ENCODE measurements at regions not wholly inside any gene's neighbourhood (a gene's known extent, or its start where the extent isn't known, plus 50 kb on each side); places are given as distances from the start of the nearest gene placed in this dataset.
A peak's percentile ranks its signal among the peaks of the same experiment; 100 is the strongest.
"Not testable (repeated sequence)": the region's sequence is repeated elsewhere in the genome, so short reads cannot be mapped to it uniquely, and the experiment has no call there.

DNA sequence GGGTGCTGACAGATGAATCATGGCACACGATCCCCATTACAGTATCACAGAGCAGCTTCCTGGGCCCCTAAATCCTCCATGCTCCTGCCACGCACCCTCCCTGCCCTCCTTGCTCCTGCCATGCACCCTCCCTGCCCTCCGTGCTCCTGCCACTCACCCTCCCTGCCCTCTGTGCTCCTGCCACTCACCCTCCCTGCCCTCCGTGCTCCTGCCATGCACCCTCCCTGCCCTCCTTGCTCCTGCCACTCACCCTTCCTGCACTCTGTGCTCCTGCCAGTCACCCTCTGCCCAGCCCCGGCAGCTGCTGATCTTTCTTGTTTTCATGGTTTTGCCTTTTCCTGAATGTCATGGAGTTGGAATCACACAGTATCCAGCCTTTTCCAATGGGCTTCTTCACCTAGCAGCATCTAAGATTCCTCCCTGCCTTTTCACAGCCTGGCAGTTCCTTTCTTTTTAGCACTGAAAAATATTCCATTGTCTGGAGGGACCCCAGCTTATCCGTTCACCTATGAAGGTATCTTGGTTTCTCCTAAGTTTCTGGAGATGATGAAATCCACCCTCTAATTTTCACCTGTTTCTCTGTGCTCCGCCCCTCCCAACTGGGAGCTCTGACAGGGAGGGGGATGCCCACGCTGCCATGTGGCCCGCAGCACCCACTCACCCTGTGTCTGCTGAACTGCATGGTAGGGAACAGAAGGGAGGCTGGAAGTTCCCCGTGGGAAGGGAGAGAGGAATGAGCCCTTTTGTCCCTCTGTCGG lies 142.3 kb downstream of the NPIPB11 start:
- not testable (repeated sequence) for H3K9me3 Mint-ChIP-seq; H3K27me3 Mint-ChIP-seq; H3K36me3 Mint-ChIP-seq; DNase-seq (ENCODE audit: low spot score in 2 of 2); ATAC-seq (ENCODE audit: low read depth); H3K4me1 Mint-ChIP-seq; H3K4me3 Mint-ChIP-seq
- H3K27ac Mint-ChIP-seq: peak overlapping the region; percentile 43

DNA sequence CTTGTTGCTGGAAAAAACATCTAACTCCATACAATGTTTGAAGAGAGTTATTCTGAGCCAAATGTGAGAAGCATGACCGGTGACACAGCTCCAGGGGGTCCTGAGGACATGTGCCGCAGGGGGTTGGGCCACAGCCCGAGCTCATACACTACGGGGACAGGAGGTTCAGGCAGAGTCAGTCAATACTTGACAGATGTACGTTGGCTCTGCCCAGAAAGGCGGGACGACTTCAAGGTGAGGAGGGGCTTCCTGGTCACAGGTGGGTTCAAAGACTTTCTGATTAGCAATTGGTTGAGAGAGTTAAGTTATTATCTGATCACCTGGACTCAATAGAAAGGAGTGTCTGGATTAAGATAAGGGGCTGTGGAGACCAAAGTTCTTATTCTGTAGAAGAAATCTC lies 143.8 kb downstream of the NPIPB11 start:
- not testable (repeated sequence) for DNase-seq (ENCODE audit: low spot score in 2 of 2); H3K36me3 Mint-ChIP-seq; H3K27me3 Mint-ChIP-seq; H3K4me1 Mint-ChIP-seq; ATAC-seq (ENCODE audit: low read depth); H3K9me3 Mint-ChIP-seq; H3K4me3 Mint-ChIP-seq
- peak overlapping the region; percentile 6 for H3K27ac Mint-ChIP-seq

DNA sequence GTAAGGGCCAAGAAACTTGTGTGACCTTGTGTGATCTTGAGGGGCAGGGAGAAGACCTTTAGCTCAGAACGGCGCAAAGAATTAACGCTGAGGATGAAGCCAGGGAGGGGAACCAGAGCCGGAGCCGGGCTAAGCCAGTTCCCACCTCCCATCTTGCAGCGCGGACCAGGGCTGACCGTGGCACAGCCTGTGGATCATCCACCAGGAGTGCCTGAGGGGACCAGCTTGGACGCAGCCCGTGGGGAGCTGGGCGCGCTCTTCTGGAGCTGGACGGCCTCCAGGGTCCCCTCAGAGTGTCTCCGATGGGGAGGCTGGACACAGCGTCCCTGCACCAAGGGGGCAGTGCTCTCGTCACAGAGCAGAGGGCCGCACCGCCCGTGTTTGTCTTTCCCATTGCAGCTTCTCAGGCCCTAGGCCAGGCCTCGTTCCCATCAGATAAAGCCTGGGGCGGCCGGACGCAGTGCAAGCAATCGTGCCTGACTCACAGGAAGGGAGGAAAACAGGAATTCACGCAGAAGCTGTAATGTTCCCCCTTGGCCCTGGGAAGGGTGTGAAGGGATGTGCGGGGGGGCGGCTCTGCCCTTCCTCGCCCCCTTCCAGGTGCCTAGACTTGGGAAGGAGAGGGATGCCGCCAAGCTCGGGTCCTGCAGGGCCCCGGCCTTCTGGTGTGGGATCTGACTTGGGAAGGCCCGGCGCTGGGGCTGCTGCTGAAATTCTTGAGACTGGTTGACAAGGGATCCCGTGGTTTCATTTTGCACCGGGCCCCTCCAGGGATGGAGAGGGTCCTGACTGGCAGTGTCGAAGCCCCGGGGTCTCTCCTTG lies 144.9 kb downstream of the NPIPB11 start:
- ATAC-seq (ENCODE audit: low read depth); DNase-seq (ENCODE audit: low spot score in 2 of 2); H3K4me3 Mint-ChIP-seq; H3K36me3 Mint-ChIP-seq; H3K4me1 Mint-ChIP-seq; H3K27ac Mint-ChIP-seq; H3K9me3 Mint-ChIP-seq; H3K27me3 Mint-ChIP-seq: not testable (repeated sequence)

DNA sequence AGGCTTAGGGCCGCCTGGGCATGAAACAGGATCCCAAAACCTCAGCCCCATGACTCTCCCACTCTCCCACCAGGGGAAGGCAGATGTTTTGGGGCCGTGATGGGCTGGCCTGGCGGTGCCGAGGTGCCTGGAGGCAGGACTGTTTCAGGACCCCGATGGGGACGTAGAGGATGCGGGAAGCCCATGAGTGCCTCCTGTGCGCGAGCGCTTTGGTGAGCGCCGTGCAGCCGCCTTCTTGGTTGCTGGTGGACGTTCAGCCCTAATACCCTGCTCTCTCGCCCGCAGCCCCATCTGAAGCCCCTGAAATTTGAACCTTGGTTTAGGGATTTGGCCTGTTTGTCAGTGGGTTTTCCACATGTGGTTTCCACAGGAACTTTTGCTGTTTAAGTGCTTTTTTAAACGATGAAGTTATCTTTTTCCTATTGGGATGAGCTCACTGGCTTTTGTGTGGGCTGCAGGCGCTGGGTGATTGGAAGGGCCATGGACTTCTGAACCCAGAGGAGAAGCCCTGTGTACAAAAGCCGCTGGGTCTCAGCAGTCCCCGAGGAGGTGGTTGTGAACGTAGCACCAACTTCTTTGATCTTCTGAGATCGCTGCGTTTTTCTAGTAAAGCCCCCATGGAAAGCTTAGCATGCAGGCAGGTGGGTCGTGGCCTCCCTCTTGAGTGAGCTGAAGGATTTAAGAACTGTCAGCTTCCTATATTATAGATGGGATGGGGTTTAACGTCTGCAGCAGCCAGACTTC lies 145.7 kb downstream of the NPIPB11 start:
- not testable (repeated sequence) for H3K27me3 Mint-ChIP-seq

DNA sequence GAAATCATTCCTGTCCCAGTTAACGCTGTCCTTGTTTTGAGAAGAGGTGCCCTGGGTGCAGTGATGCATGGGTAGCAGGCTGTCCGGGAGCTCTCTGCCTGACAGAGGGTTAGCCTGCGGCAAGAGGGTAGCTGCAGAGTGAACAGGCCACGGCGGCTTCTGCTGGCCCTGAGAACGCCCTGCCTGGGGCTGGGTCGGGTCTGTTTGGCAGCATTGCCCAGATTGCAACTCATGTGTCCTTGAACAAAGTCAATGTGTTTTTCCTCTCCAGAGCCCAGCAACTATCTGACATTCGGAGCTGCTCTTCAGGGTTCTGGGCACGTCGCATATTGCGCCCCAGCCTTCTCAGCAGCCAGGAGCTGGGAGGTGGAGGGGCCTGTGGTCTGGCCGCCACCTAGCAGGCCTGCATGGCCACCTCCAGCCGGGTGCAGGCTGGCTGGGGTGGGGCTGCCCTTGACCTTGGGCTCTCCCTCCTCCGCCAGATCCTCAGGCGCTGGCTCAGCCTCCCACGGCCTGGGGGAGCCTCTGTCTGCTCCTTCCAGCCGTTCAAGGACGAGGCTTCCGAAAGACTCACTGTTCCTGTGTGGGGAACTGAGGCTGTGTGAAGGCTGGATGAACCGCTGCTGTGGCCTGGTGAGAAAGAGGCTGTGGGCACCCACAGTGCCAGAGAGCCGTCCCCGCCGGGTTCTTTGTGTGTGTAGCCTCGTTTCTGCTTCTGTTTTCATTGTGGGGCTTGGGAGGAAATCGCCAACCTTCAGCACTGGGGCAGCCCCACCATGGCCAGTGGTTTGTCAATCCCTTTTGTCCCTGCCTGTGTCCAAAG lies 146.7 kb downstream of the NPIPB11 start:
- not testable (repeated sequence) for H3K4me3 Mint-ChIP-seq, H3K27me3 Mint-ChIP-seq, H3K9me3 Mint-ChIP-seq

More for the DNA sequence above, 145.7 kb downstream of the NPIPB11 start:
- DNase-seq (ENCODE audit: low spot score in 2 of 2); H3K27ac Mint-ChIP-seq; H3K36me3 Mint-ChIP-seq; H3K9me3 Mint-ChIP-seq; H3K4me1 Mint-ChIP-seq; ATAC-seq (ENCODE audit: low read depth); H3K4me3 Mint-ChIP-seq: not testable (repeated sequence)

DNA sequence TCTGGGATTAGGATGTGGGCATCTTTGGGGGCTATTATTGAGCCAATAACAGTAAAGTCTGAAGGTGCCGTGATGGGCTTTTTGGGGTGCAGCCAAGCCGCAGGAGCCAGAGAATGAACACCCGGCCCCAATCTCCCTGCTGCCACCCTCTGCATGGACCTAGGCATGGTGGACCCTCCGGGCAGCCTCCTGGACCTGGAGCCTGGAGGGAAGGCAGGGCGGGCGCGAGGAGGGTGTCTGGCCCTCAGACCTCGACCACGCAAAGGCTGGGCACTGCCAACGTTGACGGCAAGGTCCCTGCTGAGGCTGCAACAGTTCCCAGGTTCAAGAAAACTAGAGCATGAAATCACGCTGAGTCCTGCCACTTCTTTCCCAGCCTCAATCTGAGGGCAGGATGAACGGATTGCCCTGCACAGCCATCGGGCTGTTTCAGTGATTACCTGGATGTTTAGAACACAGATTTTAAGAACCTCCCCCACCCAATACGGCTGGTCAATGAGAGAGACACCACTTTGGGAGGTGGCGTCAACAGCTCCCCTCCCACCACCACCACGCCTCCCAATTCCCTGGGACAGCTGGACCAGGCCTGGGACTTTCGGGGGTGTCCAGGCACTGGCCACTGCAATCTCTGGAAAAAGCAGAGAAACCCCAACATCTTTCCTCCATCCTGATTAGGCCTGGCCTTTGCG lies 147.4 kb downstream of the NPIPB11 start:
- ATAC-seq (ENCODE audit: low read depth); H3K27me3 Mint-ChIP-seq; H3K4me1 Mint-ChIP-seq; H3K4me3 Mint-ChIP-seq; H3K9me3 Mint-ChIP-seq; DNase-seq (ENCODE audit: low spot score in 2 of 2): not testable (repeated sequence)
- peaks cover 12% of the 10 kb centered on the region for H3K36me3 Mint-ChIP-seq
- peak overlapping the region; percentile 17 for H3K27ac Mint-ChIP-seq

More for the DNA sequence above, 146.7 kb downstream of the NPIPB11 start:
- H3K27ac Mint-ChIP-seq; H3K36me3 Mint-ChIP-seq; ATAC-seq (ENCODE audit: low read depth); DNase-seq (ENCODE audit: low spot score in 2 of 2); H3K4me1 Mint-ChIP-seq: not testable (repeated sequence)

DNA sequence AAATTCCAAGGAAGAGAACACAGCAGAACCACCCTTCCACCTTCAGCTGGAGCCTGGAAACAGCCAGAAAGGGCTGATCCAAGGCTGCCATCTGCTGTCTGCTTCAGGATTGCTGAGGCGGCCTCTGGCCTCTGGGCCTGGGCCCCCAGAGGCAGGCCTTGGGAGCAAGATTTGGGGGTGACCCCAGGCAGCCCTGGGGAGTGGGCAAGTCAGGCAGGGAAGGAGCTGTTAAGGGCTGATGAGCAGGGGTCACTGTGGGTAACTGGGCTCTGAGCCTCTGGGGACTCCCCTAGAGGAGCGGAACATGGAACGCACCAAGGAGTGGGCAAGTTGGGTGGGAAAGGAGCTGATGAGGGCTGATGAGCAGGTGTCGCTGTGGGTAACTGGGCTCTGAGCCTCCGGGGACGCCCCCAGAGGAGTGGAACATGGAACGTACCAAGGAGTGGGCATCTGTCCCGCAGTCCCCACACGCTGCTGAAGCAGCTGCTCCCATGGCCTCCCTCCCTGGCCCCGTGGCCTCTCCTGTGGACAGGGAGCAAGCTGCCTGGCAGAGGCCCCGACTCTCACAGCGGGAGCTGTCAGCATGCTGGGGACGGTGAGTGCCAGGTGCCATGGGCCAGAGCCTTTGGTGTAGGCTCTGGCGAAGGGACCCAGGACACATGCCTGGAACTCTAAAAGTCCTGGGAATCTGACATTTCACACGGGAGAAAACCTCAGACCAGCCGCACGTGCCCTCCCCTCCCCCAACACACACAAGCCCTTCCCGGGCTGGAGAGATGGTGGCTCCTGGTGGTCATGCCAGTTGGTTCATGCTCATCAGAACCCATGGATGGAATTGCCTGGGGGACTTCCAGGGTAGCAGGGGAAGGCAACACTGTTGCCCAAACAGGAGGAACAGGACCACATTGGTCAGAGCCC lies 148.8 kb downstream of the NPIPB11 start:
- H3K36me3 Mint-ChIP-seq: peaks cover 12% of the 10 kb centered on the region
- H3K4me1 Mint-ChIP-seq: not testable (repeated sequence)

DNA sequence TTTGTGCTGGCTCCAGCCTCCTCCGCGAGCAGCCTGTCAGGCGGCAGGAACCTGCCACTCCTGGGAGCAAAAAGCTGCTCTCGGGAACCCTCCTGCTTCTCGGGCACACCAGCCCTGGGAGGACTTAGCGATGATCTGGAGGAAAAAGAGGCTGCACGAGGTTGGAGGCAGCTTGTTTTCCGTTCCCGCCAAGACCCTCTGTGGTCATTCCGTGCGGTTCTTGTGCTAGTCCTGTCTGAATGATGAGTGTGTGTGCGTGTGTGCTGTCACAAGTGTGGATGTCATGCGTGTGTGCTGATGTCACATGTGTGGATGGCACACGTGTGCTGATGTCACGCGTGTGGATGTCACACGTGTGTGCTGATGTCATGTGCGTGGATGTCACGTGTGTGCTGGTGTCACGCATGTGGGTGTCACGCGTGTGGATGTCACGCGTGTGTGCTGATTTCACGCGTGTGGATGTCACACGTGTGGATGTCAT lies 150.0 kb downstream of the NPIPB11 start:
- Mint-ChIP-seq H3K27ac (no peak overlapping the region), H3K4me3 (no peak overlapping the region), H3K9me3 (no peaks in the 10 kb centered on the region), H3K4me1 (peaks cover 3% of the 10 kb centered on the region), H3K36me3 (peaks cover 15% of the 10 kb centered on the region), H3K27me3 (no peaks in the 10 kb centered on the region)
- ATAC-seq (ENCODE audit: low read depth) (no peak), DNase-seq (ENCODE audit: low spot score in 2 of 2) (no peak)

More for the DNA sequence above, 148.8 kb downstream of the NPIPB11 start:
- DNase-seq (ENCODE audit: low spot score in 2 of 2); H3K4me3 Mint-ChIP-seq; H3K9me3 Mint-ChIP-seq; H3K27me3 Mint-ChIP-seq; ATAC-seq (ENCODE audit: low read depth); H3K27ac Mint-ChIP-seq: not testable (repeated sequence)

DNA sequence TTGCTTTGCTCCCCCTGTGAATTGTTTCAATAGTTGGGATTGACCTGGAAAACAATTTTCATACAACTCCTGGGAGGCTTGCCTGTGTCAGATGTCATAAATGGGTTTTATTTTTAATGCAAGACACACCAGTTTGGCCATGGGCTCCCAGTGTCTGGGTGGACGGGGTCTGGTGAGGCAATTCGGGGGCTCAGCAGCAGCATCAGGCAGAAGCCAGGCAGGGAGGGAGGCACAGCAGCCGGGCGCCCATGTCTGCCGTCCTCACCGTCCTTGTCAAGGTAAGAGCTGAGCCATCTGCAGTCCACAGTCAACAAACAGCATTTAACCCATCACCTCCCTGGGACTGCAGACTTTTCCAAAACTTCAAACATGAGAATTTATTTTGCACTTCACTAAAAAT lies 150.6 kb downstream of the NPIPB11 start:
- H3K4me3 Mint-ChIP-seq; H3K27me3 Mint-ChIP-seq; ATAC-seq (ENCODE audit: low read depth); H3K4me1 Mint-ChIP-seq; H3K9me3 Mint-ChIP-seq; DNase-seq (ENCODE audit: low spot score in 2 of 2); H3K27ac Mint-ChIP-seq: not testable (repeated sequence)
- peaks cover 16% of the 10 kb centered on the region for H3K36me3 Mint-ChIP-seq

DNA sequence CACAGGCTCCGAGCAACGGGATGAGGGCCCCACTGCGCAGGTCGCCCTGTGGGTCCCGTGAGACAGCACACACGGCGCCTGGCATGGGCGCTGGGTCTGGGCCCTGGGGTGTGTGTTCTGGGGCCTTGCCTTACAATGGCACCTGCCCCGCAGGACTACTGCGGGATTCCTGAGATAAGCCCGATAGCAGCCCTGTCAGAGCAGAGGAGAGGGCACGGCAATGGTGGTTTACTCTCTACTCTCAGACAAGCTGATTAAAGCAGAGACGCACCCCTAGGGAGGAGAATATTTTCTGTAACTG lies 151.1 kb downstream of the NPIPB11 start:
- H3K9me3 Mint-ChIP-seq; H3K27me3 Mint-ChIP-seq; H3K4me3 Mint-ChIP-seq; H3K4me1 Mint-ChIP-seq; H3K27ac Mint-ChIP-seq; DNase-seq (ENCODE audit: low spot score in 2 of 2); ATAC-seq (ENCODE audit: low read depth): not testable (repeated sequence)
- peaks cover 19% of the 10 kb centered on the region for H3K36me3 Mint-ChIP-seq

DNA sequence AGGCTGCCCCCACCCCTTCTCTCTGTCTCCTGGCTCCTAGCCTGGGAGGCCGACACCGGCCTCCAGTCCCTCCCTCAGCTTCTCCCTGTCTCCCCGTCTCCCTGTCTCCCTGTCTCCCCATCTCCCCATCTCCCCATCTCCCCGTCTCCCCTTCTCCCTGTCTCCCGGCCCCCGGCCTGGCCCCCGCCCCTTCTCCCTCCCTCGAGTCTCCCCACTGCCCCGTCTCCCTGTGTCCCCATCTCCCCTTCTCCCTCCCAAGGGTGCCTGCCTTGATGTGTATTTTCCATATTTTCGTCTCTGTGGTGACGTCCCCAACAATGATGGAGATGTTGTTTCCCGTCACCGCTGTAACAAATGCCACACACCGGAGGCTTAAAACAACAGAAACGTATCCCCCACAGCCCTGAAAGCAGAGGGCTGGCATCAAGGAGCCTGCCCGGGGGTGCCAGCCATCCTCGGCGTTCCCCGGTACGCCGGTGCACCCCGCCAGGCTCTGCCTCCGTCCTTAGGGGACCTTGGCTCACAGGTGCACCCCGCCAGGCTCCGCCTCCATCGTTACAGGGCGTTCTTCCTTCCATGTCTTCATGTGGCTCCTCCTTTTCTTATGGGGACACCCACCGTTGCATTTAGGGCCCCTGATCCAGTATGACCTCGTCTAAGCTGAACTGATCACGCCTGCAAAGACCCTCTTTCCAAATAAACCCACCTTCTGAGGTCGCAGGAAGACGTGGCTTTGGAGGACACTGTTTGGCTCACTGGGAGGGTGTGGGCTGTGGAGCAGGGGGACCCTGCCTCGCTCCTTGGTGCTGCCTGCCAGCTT lies 151.6 kb downstream of the NPIPB11 start:
- Mint-ChIP-seq H3K4me1 (peaks cover 3% of the 10 kb centered on the region), H3K27ac (no peak overlapping the region), H3K9me3 (no peaks in the 10 kb centered on the region), H3K36me3 (peaks cover 22% of the 10 kb centered on the region), H3K27me3 (no peaks in the 10 kb centered on the region), H3K4me3 (no peak overlapping the region)
- no peak for DNase-seq (ENCODE audit: low spot score in 2 of 2)
- ATAC-seq (ENCODE audit: low read depth): no peak

Data from memory B cell (primary cell).